CD14-positive monocyte (primary cell): ENCODE measurements at regions not wholly inside any gene's neighbourhood (a gene's known extent, or its start where the extent isn't known, plus 50 kb on each side); places are given as distances from the start of the nearest gene placed in this dataset.
"Not testable (repeated sequence)": the region's sequence is repeated elsewhere in the genome, so short reads cannot be mapped to it uniquely, and the experiment has no call there.

Source experiments
- DNase-seq, 3 donors: peaks; one replicate each; pipeline ENCODE4 v3.0.0-alpha.2; 2011 to 2022
- H2AFZ ChIP-seq: 2 replicates; pipeline ENCODE4 v1.6.0; 2012; ENCODE audit warnings: mild to moderate bottlenecking, low read depth, low read length, inconsistent platforms; ENCODE audit not compliant: insufficient read depth, poor library complexity, severe bottlenecking
- H3K27ac ChIP-seq, 2 donors: 1 replicate in 1 of 2; 2 replicates in 1 of 2; pipeline ENCODE4 v1.5.1; 2012 to 2013; ENCODE audit warnings: low read length in 2 of 2, control low read depth in 1 of 2, inconsistent platforms in 1 of 2, low read depth in 1 of 2, mild to moderate bottlenecking in 1 of 2
- H3K27me3 ChIP-seq, 2 donors: one replicate each; pipeline versions ENCODE4 v1.6.0 to v1.6.1; 2011 to 2013; ENCODE audit warnings: low read length in 2 of 2; ENCODE audit not compliant: control insufficient read depth in 2 of 2, insufficient read depth in 2 of 2
- H3K36me3 ChIP-seq, 2 donors: replicated peaks in 1 of 2; 1 replicate in 1 of 2; 2 replicates in 1 of 2; pipeline versions ENCODE4 v1.5.1 to v1.6.1; 2012 to 2013; ENCODE audit warnings: low read length in 2 of 2, control low read depth in 1 of 2, inconsistent platforms in 1 of 2, mild to moderate bottlenecking in 1 of 2; ENCODE audit not compliant: insufficient read depth in 2 of 2, control insufficient read depth in 1 of 2
- H3K4me1 ChIP-seq, 2 donors: 1 replicate in 1 of 2; 2 replicates in 1 of 2; pipeline versions ENCODE4 v1.5.1 to v1.6.1; 2012 to 2013; ENCODE audit warnings: low read length in 2 of 2, control low read depth in 1 of 2, inconsistent platforms in 1 of 2, mild to moderate bottlenecking in 1 of 2, moderate library complexity in 1 of 2; ENCODE audit not compliant: insufficient read depth in 2 of 2, control insufficient read depth in 1 of 2
- H3K4me2 ChIP-seq: replicated peaks from 2 replicates; pipeline ENCODE3; 2012; ENCODE audit warnings: low read length, moderate library complexity, mild to moderate bottlenecking; ENCODE audit not compliant: poor library complexity, severe bottlenecking; ENCODE audit errors: extremely low read depth
- H3K4me3 ChIP-seq, 3 experiments: fragments of 200-600 bp in 1 of 3; sonication (generic) in 1 of 3; replicated peaks in 1 of 3; 1 replicate in 2 of 3; 2 replicates in 1 of 3; pipeline ENCODE4 v1.5.1; 2011 to 2013; ENCODE audit warnings: low read length in 3 of 3, mild to moderate bottlenecking in 3 of 3, control low read depth in 2 of 3, low read depth in 2 of 3, inconsistent platforms in 1 of 3, moderate library complexity in 1 of 3
- H3K79me2 ChIP-seq: 2 replicates; pipeline ENCODE4 v1.6.0; 2012; ENCODE audit warnings: mild to moderate bottlenecking, control low read depth, inconsistent platforms, low read length, moderate library complexity; ENCODE audit not compliant: insufficient read depth
- H3K9ac ChIP-seq: 2 replicates; pipeline ENCODE4 v1.6.0; 2017; ENCODE audit warnings: low read length, mild to moderate bottlenecking; ENCODE audit not compliant: insufficient read depth, poor library complexity, severe bottlenecking
- H3K9me3 ChIP-seq, 2 donors: replicated peaks in 1 of 2; 1 replicate in 1 of 2; 2 replicates in 1 of 2; pipeline versions ENCODE4 v1.5.1 to v1.6.1; 2012 to 2013; ENCODE audit warnings: low read length in 2 of 2, control low read depth in 1 of 2; ENCODE audit not compliant: control insufficient read depth in 1 of 2, insufficient read depth in 1 of 2
- H4K20me1 ChIP-seq: 2 replicates; pipeline ENCODE4 v1.6.0; 2012; ENCODE audit warnings: mild to moderate bottlenecking, low read length, control low read depth, moderate library complexity; ENCODE audit not compliant: insufficient read depth
- H3K27ac Mint-ChIP-seq, 7 donors: one replicate each; pipeline ENCODE4 v1.8.0; 2020; ENCODE audit warnings: mild to moderate bottlenecking in 7 of 7, mixed read lengths in 7 of 7, moderate library complexity in 6 of 7, inconsistent platforms in 2 of 7
- H3K27me3 Mint-ChIP-seq, 3 donors: one replicate each; pipeline ENCODE4 v1.8.0; 2021 to 2022; ENCODE audit warnings: low read depth in 3 of 3, mild to moderate bottlenecking in 3 of 3, mixed read lengths in 3 of 3, moderate library complexity in 3 of 3, inconsistent platforms in 1 of 3
- H3K36me3 Mint-ChIP-seq, 2 donors: one replicate each; pipeline ENCODE4 v1.8.0; 2020; ENCODE audit warnings: mixed read lengths in 2 of 2, inconsistent platforms in 1 of 2, mild to moderate bottlenecking in 1 of 2
- H3K4me1 Mint-ChIP-seq: one replicate; pipeline ENCODE4 v1.8.0; 2020; ENCODE audit warnings: mild to moderate bottlenecking, mixed read lengths
- H3K4me3 Mint-ChIP-seq, 2 donors: one replicate each; pipeline ENCODE4 v1.8.0; 2020; ENCODE audit warnings: mild to moderate bottlenecking in 2 of 2, mixed read lengths in 2 of 2, moderate library complexity in 1 of 2
- H3K9me3 Mint-ChIP-seq, 7 donors: one replicate each; pipeline ENCODE4 v1.8.0; 2020 to 2022; ENCODE audit warnings: mixed read lengths in 7 of 7, mild to moderate bottlenecking in 6 of 7, moderate library complexity in 6 of 7, inconsistent platforms in 2 of 7
- WGBS: methylation state at CpG from one replicate; pipeline ENCODE4 v1.1.5; 2013; ENCODE audit warnings: missing lambda C conversion rate; ENCODE audit not compliant: insufficient coverage; 5-methylcytosine and 5-hydroxymethylcytosine counted together
- intact Hi-C, 2 donors: fragments of 100-400 bp; cut with micrococcal nuclease; formaldehyde crosslinking; loops; one replicate each; pipeline versions ENCODE4 v1.15.0 to v1.15.1; 2023
- TF ChIP-seq, protein P1 (sequence below): fragments of 200-600 bp; IDR thresholded peaks from one replicate; pipeline ENCODE4 v1.8.0; 2022; ENCODE audit warnings: antibody characterized with exemption, mild to moderate bottlenecking

DNA sequence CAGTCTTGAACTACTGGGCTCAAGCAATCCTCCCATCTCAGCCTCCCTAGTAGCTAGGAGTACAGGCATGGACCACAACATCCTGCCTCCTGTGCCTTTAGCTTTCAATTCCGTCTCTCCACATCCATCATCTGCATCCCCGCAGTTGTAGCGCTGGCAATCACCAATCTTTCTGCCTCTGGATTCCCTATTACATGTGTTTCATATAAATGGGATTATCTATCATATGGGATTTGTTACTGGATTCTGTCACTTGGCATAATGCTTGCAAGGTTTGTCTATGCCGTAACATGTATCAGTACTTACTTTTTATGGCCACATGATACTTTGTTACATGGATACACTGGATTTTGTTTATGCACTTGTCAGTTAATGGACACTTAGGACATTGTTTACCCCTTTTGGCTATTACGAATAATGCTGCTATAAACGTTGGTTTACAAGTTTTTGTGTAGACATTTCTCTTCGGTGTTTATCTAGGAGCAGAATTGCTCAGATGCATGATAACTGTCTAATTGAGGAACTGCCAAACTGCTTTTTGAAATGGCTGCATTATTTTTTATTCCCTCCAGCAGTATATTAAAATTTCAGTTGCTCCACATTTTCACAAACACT is 1223.9 kb downstream of the FOXD4L5 start:
- no peaks in the 10 kb centered on the region for H3K36me3 ChIP-seq
- H3K27me3 ChIP-seq: no peaks in the 10 kb centered on the region
- WGBS: no CpG with 5 or more reads among the region's 7 CpGs
- no peak overlapping the region for H3K4me3 Mint-ChIP-seq
- H3K36me3 Mint-ChIP-seq: no peaks in the 10 kb centered on the region
- peaks cover 0 to 6% (median 3%) of the 10 kb centered on the region in 7 donors for H3K9me3 Mint-ChIP-seq
- no peak for DNase-seq
- H3K4me3 ChIP-seq: no peak overlapping the region
- H3K27me3 Mint-ChIP-seq: no peaks in the 10 kb centered on the region
- H3K9ac ChIP-seq: no peak overlapping the region
- TF ChIP-seq, protein P1, sequence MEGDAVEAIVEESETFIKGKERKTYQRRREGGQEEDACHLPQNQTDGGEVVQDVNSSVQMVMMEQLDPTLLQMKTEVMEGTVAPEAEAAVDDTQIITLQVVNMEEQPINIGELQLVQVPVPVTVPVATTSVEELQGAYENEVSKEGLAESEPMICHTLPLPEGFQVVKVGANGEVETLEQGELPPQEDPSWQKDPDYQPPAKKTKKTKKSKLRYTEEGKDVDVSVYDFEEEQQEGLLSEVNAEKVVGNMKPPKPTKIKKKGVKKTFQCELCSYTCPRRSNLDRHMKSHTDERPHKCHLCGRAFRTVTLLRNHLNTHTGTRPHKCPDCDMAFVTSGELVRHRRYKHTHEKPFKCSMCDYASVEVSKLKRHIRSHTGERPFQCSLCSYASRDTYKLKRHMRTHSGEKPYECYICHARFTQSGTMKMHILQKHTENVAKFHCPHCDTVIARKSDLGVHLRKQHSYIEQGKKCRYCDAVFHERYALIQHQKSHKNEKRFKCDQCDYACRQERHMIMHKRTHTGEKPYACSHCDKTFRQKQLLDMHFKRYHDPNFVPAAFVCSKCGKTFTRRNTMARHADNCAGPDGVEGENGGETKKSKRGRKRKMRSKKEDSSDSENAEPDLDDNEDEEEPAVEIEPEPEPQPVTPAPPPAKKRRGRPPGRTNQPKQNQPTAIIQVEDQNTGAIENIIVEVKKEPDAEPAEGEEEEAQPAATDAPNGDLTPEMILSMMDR: no peak
- H3K27ac Mint-ChIP-seq: no peak overlapping the region
- no peak overlapping the region for H2AFZ ChIP-seq
- intact Hi-C loops: no loop called here
- no peak overlapping the region for H3K27ac ChIP-seq
- no peaks in the 10 kb centered on the region for H3K4me1 Mint-ChIP-seq
- H4K20me1 ChIP-seq: no peaks in the 10 kb centered on the region
- H3K4me2 ChIP-seq: no peak overlapping the region
- H3K4me1 ChIP-seq: no peaks in the 10 kb centered on the region
- no peaks in the 10 kb centered on the region for H3K79me2 ChIP-seq
- H3K9me3 ChIP-seq: no peaks in the 10 kb centered on the region

DNA sequence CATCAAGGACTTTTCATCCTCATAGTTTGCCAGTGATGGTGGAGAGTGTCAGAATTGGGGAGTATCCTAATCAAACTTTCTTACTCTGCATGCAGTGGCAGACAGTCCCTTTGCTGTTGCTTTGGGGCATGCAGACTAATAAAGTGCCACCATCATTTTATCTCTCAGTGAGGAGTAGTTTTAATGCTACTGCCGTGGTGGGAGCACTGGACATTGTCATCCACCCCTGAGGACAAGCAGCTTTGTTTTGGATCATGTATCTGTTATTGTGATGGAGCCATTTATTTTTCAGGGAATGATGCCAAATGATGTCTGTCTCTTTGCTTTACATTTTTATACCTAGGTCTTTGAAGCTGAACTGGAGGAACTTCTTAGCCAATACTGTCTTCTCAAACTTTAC is 1226.9 kb downstream of the FOXD4L5 start:
- H3K27ac ChIP-seq, H3K27ac Mint-ChIP-seq, H3K9ac ChIP-seq, intact Hi-C loops, H3K79me2 ChIP-seq, DNase-seq, H4K20me1 ChIP-seq, H3K4me3 ChIP-seq, H3K9me3 ChIP-seq, H3K4me3 Mint-ChIP-seq, H3K27me3 ChIP-seq, H3K36me3 ChIP-seq, H3K9me3 Mint-ChIP-seq, H3K4me1 Mint-ChIP-seq, H2AFZ ChIP-seq, H3K4me2 ChIP-seq, H3K27me3 Mint-ChIP-seq, H3K4me1 ChIP-seq, H3K36me3 Mint-ChIP-seq: not testable (repeated sequence)
- no CpG with 5 or more reads among the region's 1 CpG for WGBS
